GM12878 (cell line): ENCODE measurements at regions not wholly inside any gene's neighbourhood (a gene's known extent, or its start where the extent isn't known, plus 50 kb on each side); places are given as distances from the start of the nearest gene placed in this dataset.

Experiments used
- ATF7 ChIP-seq: fragments of 450-650 bp; IDR thresholded peaks from 2 replicates; pipeline ENCODE4 v1.6.1; 2016; ENCODE audit warnings: low read depth, mild to moderate bottlenecking
- CHD1 ChIP-seq: IDR thresholded peaks from 2 replicates; pipeline ENCODE4 v1.6.1; 2012; ENCODE audit warnings: low read depth, low read length, improper control_type of control experiment
- MXI1 ChIP-seq: fragments of 150-350 bp; IDR thresholded peaks from 2 replicates; pipeline ENCODE4 v1.6.1; 2011; ENCODE audit warnings: low read depth, mild to moderate bottlenecking, inconsistent platforms, low read length, improper control_type of control experiment
- MYB ChIP-seq: fragments of 150-350 bp; IDR thresholded peaks from 2 replicates; pipeline ENCODE4 v1.6.1; 2014; ENCODE audit warnings: mild to moderate bottlenecking, low read depth, low read length, borderline replicate concordance
- SUPT20H ChIP-seq: IDR thresholded peaks from 2 replicates; pipeline ENCODE4 v1.6.1; 2011; ENCODE audit warnings: low read depth, mild to moderate bottlenecking, low read length, moderate library complexity, borderline replicate concordance; ENCODE audit not compliant: control insufficient read depth
- TF ChIP-seq, protein P1 (sequence below): IDR thresholded peaks from 2 replicates; pipeline ENCODE4 v1.6.1; 2012; ENCODE audit warnings: improper control_type of control experiment, low read depth, low read length; ENCODE audit not compliant: insufficient replicate concordance

GRCh38 chr12:18141048-18141982, 51.3 kb upstream of the RERGL start (continued):
- TF ChIP-seq, protein P1, sequence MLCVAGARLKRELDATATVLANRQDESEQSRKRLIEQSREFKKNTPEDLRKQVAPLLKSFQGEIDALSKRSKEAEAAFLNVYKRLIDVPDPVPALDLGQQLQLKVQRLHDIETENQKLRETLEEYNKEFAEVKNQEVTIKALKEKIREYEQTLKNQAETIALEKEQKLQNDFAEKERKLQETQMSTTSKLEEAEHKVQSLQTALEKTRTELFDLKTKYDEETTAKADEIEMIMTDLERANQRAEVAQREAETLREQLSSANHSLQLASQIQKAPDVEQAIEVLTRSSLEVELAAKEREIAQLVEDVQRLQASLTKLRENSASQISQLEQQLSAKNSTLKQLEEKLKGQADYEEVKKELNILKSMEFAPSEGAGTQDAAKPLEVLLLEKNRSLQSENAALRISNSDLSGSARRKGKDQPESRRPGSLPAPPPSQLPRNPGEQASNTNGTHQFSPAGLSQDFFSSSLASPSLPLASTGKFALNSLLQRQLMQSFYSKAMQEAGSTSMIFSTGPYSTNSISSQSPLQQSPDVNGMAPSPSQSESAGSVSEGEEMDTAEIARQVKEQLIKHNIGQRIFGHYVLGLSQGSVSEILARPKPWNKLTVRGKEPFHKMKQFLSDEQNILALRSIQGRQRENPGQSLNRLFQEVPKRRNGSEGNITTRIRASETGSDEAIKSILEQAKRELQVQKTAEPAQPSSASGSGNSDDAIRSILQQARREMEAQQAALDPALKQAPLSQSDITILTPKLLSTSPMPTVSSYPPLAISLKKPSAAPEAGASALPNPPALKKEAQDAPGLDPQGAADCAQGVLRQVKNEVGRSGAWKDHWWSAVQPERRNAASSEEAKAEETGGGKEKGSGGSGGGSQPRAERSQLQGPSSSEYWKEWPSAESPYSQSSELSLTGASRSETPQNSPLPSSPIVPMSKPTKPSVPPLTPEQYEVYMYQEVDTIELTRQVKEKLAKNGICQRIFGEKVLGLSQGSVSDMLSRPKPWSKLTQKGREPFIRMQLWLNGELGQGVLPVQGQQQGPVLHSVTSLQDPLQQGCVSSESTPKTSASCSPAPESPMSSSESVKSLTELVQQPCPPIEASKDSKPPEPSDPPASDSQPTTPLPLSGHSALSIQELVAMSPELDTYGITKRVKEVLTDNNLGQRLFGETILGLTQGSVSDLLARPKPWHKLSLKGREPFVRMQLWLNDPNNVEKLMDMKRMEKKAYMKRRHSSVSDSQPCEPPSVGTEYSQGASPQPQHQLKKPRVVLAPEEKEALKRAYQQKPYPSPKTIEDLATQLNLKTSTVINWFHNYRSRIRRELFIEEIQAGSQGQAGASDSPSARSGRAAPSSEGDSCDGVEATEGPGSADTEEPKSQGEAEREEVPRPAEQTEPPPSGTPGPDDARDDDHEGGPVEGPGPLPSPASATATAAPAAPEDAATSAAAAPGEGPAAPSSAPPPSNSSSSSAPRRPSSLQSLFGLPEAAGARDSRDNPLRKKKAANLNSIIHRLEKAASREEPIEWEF: no peak
- TF ChIP-seq ATF7 (no peak), SUPT20H (no peak), CHD1 (no peak), MYB (no peak), MXI1 (no peak)
